ENCODE measurements at regions not wholly inside any gene's neighbourhood (a gene's known extent, or its start where the extent isn't known, plus 50 kb on each side); places are given as distances from the start of the nearest gene placed in this dataset.
"Not testable (repeated sequence)": the region's sequence is repeated elsewhere in the genome, so short reads cannot be mapped to it uniquely, and the experiment has no call there.

- DNase-seq = no peak
Measured at GRCh38 chr5:12695651-12696050, 791.4 kb upstream of the CTNND2 start.

- DNase-seq = peak; percentile 92
Measured at GRCh38 chr5:12691330-12691729, 787.1 kb upstream of the CTNND2 start.

- peak; percentile 24 for DNase-seq
Measured at GRCh38 chr5:12690361-12690760, 786.1 kb upstream of the CTNND2 start.

- DNase-seq = peak; percentile 11
Measured at GRCh38 chr5:12683249-12683648, 779.0 kb upstream of the CTNND2 start.

GRCh38 chr5:12679731-12680130, 775.5 kb upstream of the CTNND2 start:
- no peak for DNase-seq

GRCh38 chr5:12675959-12676358, 771.7 kb upstream of the CTNND2 start:
- DNase-seq = no peak

- peak; percentile 13 for DNase-seq
Measured at GRCh38 chr5:12672141-12672540, 767.9 kb upstream of the CTNND2 start.

GRCh38 chr5:12669326-12669725, 765.1 kb upstream of the CTNND2 start:
- DNase-seq = no peak

- DNase-seq = no peak
Measured at GRCh38 chr5:12668564-12668963, 764.3 kb upstream of the CTNND2 start.

GRCh38 chr5:12667818-12668217, 763.6 kb upstream of the CTNND2 start:
- DNase-seq = not testable (repeated sequence)

GRCh38 chr5:12665772-12666171, 761.5 kb upstream of the CTNND2 start:
- DNase-seq = not testable (repeated sequence)

- DNase-seq = no peak
Measured at GRCh38 chr5:12662545-12663314, 758.5 kb upstream of the CTNND2 start.

- DNase-seq = no peak
Measured at GRCh38 chr5:12661617-12662370, 757.5 kb upstream of the CTNND2 start.

GRCh38 chr5:12660279-12661107, 756.2 kb upstream of the CTNND2 start:
- peak; percentile 10 for DNase-seq

- DNase-seq = peak; percentile 91
Measured at GRCh38 chr5:12659686-12660085, 755.4 kb upstream of the CTNND2 start.

- peak; percentile 61 for DNase-seq
Measured at GRCh38 chr5:12658871-12659446, 754.7 kb upstream of the CTNND2 start.

- DNase-seq = not testable (repeated sequence)
Measured at GRCh38 chr5:12657914-12658474, 753.7 kb upstream of the CTNND2 start.

GRCh38 chr5:12655675-12656074, 751.4 kb upstream of the CTNND2 start:
- no peak for DNase-seq

- DNase-seq = no peak
Measured at GRCh38 chr5:12652201-12652600, 748.0 kb upstream of the CTNND2 start.

- DNase-seq = no peak
Measured at GRCh38 chr5:12648558-12648957, 744.3 kb upstream of the CTNND2 start.

GRCh38 chr5:12647613-12648012, 743.4 kb upstream of the CTNND2 start:
- DNase-seq = no peak

- no peak for DNase-seq
Measured at GRCh38 chr5:12645582-12645981, 741.3 kb upstream of the CTNND2 start.

- peak; percentile 86 for DNase-seq
Measured at GRCh38 chr5:12636209-12636608, 732.0 kb upstream of the CTNND2 start.
